HG02852 (cell line): ENCODE measurements at regions not wholly inside any gene's neighbourhood (a gene's known extent, or its start where the extent isn't known, plus 50 kb on each side); places are given as distances from the start of the nearest gene placed in this dataset.
"Not testable (repeated sequence)": the region's sequence is repeated elsewhere in the genome, so short reads cannot be mapped to it uniquely, and the experiment has no call there.

Experiments
- ATAC-seq: cut with Tn5 transposase; IDR thresholded peaks from one replicate; pipeline ENCODE4 v1.9.1; 2021; ENCODE audit warnings: mild to moderate bottlenecking, moderate library complexity; ENCODE audit not compliant: unreplicated experiment

GRCh38 chr2:39487398-39488250, 50.5 kb upstream of the MAP4K3 start:
- ATAC-seq = no peak

GRCh38 chr2:39488450-39488849, 51.4 kb upstream of the MAP4K3 start:
- no peak for ATAC-seq

- ATAC-seq = no peak
Measured at GRCh38 chr2:39490586-39490985, 53.5 kb upstream of the MAP4K3 start.

DNA sequence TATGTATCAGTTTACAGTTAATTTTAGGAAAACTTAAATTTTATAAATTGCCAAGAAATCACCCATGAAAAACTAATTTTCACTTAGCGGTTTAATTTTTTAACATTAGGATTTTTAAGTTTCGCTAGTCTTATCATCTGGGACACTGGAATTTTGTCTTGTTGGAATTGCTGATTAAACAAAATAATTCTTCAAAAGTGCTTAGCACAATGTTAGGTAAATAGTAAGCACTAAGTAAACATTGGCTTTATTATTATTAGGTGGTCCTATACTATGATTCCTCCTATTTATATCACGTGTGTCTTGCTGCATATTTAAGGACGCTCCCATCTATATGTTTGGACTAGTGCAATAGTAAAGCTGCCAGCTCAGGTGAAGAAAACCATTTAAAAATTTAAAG, 54.6 kb upstream of the MAP4K3 start:
- peak; percentile 8 for ATAC-seq

- peak; percentile 95 for ATAC-seq
Measured at GRCh38 chr2:39492095-39492590, 55.1 kb upstream of the MAP4K3 start.

- ATAC-seq = no peak
Measured at GRCh38 chr2:39492716-39493115, 55.6 kb upstream of the MAP4K3 start.

DNA sequence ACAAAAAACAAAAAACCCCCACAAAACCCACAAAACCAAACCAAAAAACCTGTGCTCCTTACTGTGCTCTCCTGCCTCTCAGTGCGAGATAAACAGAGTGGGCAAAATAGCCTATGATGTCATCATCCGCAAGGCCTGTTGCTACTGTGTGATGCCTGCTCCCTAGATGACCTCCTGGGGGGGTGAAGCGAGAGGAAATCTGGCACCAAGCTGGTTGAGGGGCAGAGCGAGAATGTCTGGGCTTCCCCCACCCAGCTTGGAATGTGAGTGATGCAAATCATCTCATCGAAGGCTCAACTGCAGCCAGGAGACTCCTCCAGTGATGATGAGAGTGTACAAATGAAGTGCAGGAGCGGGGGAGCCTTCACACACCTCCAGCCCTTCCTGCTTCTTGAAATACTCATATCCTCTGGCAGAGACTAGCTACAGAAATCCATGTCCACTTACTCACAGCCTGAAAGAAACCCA, 57.7 kb upstream of the MAP4K3 start:
- ATAC-seq = peak; percentile 49

DNA sequence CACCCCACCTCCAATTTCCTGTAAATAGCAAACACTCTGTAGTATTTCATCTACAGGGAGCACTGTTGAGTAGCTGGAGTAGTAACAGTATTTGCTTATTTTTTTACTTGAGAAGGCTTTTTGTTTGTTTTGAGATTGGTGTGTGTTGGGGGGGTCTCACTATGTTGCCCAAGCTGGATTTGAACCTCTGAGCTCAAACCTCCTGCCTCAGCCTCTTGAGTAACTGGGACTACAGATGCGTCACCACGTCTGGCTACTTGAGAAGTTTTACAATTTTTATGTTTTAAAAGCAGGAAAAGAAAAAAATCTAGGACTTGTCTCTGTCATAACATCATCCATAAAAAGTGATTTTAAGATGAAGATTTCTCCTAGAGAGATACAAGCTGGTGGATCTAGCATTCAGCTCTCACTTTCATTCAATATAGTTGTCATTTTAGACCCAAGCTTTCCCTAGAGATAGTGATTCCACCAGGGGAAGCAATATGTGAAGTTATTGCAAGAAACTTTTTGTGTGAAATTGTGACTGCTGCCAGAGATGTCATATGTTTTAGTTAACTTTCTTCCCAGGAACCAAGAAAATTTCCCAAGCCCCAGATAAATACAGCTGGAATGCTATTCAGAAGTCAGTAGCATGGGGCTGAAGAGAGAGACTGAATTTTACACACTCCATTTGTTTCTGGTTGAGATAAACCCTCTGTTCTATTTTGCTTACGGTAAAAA, 60.2 kb upstream of the MAP4K3 start:
- ATAC-seq = no peak

GRCh38 chr2:39498176-39498575, 61.1 kb upstream of the MAP4K3 start:
- not testable (repeated sequence) for ATAC-seq

GRCh38 chr2:39498786-39499185, 61.7 kb upstream of the MAP4K3 start:
- no peak for ATAC-seq

GRCh38 chr2:39499336-39499735, 62.3 kb upstream of the MAP4K3 start:
- no peak for ATAC-seq

- no peak for ATAC-seq
Measured at GRCh38 chr2:39501412-39501811, 64.3 kb upstream of the MAP4K3 start.

DNA sequence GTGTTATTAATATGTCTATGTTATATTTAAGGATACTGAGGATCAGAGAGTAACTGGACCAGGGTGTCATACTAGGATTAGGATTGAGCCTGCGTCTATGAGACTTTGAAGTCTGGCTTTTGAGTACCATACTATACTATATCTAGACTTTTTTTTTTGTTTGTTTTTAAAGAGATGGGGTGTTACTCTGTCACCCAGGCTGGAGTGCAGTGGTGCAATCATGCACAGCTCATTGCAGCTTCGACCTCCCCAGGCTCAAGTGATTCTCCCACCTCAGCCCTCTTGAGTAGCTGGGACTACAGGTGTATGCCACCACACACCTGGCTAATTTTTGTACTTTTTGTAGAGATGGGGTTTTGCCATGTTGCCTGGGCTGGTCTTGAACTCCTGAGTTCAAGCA, 66.2 kb upstream of the MAP4K3 start:
- ATAC-seq = no peak

DNA sequence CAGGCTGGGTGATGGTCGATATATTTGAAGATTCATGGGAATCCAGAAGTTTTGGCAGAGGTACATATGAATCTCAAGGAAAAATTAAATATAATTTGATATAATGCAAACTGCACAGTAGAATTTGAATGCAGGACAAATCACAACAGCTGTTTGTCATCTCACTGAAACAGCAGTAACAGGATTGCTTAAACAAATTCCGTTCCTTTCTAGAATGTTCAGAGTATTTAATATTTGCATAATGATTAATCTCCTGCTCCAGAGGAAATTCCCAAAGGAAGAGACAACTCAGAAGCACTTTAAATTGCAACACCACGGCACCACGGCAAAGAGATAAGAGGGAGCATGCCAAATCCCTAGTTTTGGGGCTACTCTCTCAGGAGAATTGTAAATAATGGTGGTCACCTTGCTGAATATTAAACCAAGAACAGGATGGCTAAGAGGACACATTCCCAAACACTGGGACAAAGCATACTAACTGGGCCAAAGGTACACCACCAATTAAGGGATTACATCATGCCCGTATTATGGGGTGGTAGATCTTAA, 67.8 kb upstream of the MAP4K3 start:
- ATAC-seq = no peak

DNA sequence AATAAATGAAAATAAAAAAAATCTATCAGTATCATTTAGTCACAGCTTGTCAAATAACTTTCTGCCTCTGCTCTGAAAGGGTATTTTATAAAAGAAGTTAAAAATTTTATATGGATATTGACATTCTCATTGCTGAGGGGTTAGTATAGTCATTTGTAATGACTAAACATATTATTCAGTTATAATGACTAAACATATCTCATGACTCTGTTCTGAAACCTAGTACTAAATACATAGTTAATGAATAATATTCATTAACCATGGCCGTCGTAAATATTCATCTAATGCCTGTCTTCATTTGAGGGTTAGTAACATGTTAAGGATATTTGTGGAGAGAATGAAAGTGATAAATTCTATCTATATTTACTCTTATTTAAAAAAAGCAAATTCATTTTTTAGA, 69.1 kb upstream of the MAP4K3 start:
- no peak for ATAC-seq

GRCh38 chr2:39508198-39508597, 71.1 kb upstream of the MAP4K3 start:
- ATAC-seq = no peak

DNA sequence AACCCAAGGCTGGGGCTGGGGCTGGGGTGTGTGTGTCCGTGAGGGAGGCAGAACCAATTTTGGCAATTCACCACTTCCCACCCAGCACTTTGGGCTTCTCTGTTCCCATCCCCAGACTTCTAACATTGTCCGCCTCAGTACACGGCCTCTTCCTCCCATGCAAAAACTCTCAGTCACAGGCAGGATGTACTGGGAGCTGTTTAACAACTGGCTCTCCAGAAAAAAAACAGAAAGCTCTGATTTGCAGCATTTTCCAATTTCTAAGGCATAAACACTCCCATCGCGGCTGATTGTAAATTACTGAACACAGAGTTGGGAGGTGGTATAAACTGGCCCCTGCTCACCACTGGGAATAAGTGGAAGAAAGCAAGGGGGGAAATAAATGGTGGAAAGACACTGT, 73.1 kb upstream of the MAP4K3 start:
- ATAC-seq = no peak

- no peak for ATAC-seq
Measured at GRCh38 chr2:39511219-39511604, 74.1 kb upstream of the MAP4K3 start.

DNA sequence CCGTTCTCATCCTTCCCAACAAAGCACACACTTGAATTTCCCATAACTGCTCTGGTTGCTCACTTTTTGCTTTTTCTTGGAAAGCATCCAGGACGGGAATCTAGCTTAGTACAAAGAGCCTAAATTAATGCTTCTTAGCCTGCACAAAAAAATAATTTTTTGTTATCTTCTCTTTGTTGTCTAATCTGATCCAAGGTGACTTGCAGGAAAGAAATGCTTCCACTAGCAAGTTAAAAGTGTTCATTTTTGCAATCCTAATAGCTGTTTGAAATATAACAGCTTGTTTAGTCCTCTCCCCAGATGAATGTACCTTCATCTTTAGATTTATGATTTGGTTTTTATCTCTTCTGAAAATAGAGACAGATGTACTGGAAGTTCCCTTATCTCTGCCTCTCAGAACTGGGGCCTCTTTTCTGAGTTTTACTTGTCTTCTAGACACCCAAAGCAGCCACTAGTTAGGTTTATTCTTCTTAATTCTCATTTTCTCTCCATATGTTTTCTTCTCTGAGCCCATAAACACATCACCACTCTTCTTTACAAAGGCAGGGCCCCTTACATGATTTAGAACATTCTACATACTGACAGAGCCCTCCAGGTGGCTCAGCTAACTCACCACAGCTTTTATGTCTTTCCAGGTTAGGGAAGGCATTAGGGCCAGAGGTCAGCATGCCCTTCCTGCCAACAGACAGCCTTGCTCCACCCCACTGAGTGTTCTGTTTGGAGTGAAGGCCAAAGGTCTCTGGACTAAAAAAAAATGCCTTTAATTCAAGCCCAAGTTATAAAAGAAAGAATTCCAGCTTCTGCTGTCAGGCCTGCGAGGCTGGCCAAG, 74.7 kb upstream of the MAP4K3 start:
- no peak for ATAC-seq

DNA sequence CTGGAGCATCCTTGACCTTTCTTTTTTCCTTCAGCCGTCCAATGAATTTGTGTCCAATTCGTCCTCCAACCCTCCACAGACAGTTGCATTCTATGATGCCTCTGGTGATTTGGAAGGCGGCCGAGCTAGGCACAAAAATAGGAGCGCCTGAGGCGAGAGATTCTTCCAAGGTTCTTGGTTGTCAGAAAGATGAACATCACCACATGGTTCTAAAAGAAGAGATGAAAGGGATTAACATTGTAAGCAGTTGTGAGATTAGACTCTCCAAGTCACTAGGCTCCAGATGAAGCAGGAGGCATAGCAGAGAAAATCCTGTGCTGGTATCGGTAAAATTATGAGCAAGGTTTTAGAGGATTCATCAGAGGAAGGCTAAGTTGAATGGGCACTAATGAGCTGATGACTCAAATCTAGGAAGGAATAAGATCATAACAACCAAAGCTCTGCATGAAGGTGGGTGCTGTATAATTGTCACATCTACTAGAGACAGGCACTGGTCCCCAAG, 75.4 kb upstream of the MAP4K3 start:
- no peak for ATAC-seq

DNA sequence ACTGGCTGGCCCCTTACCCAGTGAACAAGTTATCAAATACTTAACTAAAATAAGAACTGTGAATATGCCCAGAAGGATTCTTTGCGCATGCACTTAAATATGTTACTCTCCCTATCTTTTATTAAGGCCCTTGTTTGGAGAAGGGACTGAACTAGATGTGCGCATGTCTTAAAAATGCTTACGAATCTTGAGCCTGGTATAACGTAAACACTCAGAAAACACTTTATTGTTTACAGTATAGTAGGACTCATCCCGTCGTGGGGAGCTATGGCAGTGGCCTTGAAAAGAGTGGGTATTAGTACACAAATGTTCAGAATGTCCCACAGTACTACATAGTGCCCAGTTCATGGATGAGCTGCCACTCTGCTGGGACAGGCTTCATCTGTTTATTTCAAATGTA, 75.9 kb upstream of the MAP4K3 start:
- ATAC-seq = no peak
